ENCODE measurements at regions not wholly inside any gene's neighbourhood (a gene's known extent, or its start where the extent isn't known, plus 50 kb on each side); places are given as distances from the start of the nearest gene placed in this dataset.
A peak's percentile ranks its signal among the peaks of the same experiment; 100 is the strongest.
"Not testable (repeated sequence)": the region's sequence is repeated elsewhere in the genome, so short reads cannot be mapped to it uniquely, and the experiment has no call there.

DNA sequence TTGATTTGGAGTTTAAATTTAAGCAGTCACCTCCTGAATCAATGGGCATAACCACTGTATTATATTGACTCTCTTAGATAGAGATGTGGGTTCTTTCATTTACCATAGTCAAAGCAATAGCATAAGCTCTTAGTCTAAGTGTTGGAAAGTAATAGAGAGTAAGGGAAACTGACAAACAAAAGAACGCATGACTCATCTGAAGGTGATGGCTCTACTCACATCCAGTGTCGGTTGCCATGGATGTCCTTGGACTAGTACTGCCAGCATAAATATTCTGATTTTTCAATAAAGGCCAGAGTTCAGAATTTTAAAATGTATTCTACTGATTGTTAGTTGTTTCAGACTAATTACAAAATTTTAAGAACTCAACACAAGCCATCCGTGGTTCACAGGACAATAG is 444.9 kb upstream of the DDI1 start:
- no peak overlapping the region for H3K27ac Mint-ChIP-seq
- no peak for DNase-seq

DNA sequence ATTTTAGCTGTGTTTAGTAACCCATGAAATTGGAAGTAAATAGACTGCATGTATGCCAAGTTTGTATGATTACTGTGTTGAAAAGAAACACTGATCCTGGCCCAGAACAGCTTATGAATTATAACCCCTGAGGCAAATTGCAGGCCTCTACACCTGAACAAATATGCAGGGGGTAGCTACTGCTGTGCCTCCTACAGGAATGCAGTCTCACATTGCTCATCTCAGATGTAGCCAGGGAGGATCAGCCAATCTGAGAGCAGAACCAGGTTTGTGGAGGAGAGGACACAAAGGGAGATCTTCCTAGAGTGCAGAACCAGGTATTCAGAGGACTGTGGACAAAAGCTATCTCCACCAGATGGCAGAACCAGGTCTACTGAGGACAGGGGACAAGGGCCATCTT is 442.2 kb upstream of the DDI1 start:
- no peak overlapping the region for H3K27ac Mint-ChIP-seq
- DNase-seq = no peak
- peaks cover 4% of the 10 kb centered on the region for H3K27me3 Mint-ChIP-seq
- no peaks in the 10 kb centered on the region for H3K4me1 Mint-ChIP-seq
- ChIA-PET POLR2A (no interaction called here), CTCF (no interaction called here)
- no peaks in the 10 kb centered on the region for H3K9me3 Mint-ChIP-seq
- no peak overlapping the region for H3K4me3 Mint-ChIP-seq
- no peaks in the 10 kb centered on the region for H3K36me3 Mint-ChIP-seq (ENCODE audit: low read depth)

More for the DNA sequence above, 444.9 kb upstream of the DDI1 start:
- H3K4me3 Mint-ChIP-seq = no peak overlapping the region
- H3K27me3 Mint-ChIP-seq = no peaks in the 10 kb centered on the region
- no peaks in the 10 kb centered on the region for H3K9me3 Mint-ChIP-seq
- no peaks in the 10 kb centered on the region for H3K36me3 Mint-ChIP-seq (ENCODE audit: low read depth)
- ChIA-PET POLR2A (no interaction called here), CTCF (no interaction called here)
- H3K4me1 Mint-ChIP-seq = no peaks in the 10 kb centered on the region

DNA sequence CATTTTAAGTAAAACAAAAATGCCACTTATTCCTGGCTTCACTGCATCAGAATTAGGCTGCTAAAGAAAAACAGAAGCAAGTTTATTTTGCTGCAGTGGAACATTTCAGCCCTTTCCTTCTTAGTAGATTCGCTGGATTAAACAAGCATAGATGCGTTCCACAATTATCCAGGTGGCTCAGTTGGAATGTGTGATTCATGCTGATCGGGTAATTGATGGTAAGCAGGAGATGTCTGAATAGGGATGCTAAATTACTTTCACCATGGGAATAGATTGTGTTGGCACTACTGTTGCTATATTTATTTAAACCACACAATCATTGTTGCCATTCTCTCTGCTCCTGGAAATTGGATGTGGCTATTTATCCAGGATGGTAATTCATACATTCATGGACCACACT is 440.1 kb upstream of the DDI1 start:
- H3K4me3 Mint-ChIP-seq = no peak overlapping the region
- ChIA-PET CTCF (no interaction called here), POLR2A (no interaction called here)
- no peaks in the 10 kb centered on the region for H3K9me3 Mint-ChIP-seq
- H3K27me3 Mint-ChIP-seq = peaks cover 5% of the 10 kb centered on the region
- DNase-seq = no peak
- no peaks in the 10 kb centered on the region for H3K4me1 Mint-ChIP-seq
- no peak overlapping the region for H3K27ac Mint-ChIP-seq
- H3K36me3 Mint-ChIP-seq (ENCODE audit: low read depth) = no peaks in the 10 kb centered on the region

DNA sequence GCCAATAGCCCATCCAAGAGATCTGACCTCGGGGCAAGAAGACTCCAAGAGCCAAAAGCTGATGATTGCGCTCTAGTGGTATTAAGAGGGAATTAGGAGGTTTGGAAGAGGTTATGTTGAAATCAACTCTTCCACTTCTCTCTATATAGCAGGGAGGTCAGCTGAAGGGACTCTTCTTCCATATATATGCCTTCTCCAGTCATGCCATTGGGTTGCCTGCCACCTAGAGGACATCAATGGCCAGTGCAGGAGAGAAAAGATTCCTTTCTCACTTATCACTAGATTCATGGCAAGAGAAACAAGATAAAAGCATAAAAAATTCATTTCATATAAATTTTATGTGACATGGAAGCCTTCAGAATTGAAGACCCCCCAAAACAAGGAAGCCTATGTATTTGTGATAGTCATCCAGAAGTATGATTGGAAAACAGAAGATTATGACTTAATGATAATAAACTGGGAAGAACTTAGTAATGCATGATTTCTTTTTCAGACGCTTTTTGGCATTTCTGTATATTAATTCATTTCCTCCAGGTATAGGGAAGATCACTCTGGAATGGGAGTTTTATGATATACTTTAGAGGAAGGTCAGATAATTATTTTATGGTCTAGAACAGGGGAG is 435.1 kb upstream of the DDI1 start:
- Mint-ChIP-seq H3K9me3 (no peaks in the 10 kb centered on the region), H3K27ac (no peak overlapping the region), H3K4me1 (no peaks in the 10 kb centered on the region), H3K27me3 (peaks cover 8% of the 10 kb centered on the region), H3K4me3 (no peak overlapping the region), H3K36me3 (ENCODE audit: low read depth) (no peaks in the 10 kb centered on the region)
- ChIA-PET POLR2A (no interaction called here), CTCF (interaction anchor here (0.7 to 1.0 kb wide), 4 partner anchors 23 to 566 kb away, joined by 3 read pairs; no protein-coding TSS in a partner anchor)
- DNase-seq = peak; percentile 35

DNA sequence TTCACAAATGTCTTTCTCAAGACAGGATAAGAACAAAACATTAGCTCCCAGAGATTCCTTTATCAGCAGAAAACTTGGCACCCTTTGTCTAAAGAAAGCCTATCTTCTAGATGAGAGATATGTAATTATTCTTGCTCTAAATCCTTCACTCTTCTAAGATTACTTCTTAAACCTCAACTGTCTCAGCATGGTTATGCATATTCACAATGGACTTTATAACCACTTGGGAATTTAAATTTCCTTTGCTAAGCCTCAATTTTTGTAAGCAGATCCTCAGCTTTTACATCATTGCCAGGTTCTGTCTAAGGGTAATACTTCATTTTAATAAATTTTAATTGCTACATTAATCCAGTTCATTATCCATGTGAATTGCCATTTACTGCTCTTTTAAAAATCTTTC is 433.6 kb upstream of the DDI1 start:
- H3K27me3 Mint-ChIP-seq = peaks cover 8% of the 10 kb centered on the region
- H3K4me3 Mint-ChIP-seq = no peak overlapping the region
- H3K36me3 Mint-ChIP-seq (ENCODE audit: low read depth) = no peaks in the 10 kb centered on the region
- ChIA-PET CTCF (interaction anchor here (1.3 kb wide), 1 partner anchor 8 kb away, joined by 3 read pairs; no protein-coding TSS in a partner anchor), POLR2A (no interaction called here)
- no peak for DNase-seq
- H3K27ac Mint-ChIP-seq = no peak overlapping the region
- H3K4me1 Mint-ChIP-seq = no peaks in the 10 kb centered on the region
- H3K9me3 Mint-ChIP-seq = no peaks in the 10 kb centered on the region

DNA sequence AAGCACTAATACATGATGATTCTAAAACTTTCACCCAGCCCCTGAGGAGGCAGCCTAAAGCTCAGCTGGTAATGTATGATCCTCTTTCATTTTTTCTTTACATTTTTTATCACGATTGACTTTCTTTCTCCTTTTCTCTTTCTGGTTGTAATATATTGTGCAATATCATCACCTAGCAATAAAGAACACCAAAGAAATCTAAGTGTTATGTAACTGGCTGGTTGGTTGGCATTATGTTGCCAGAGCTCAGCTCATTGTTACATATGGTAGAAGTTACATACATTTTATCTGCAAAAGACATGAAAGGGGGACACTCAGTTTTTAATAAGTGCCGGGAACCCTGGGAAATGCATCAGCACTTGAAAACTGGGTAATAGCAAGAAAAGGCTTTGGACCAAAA is 432.1 kb upstream of the DDI1 start:
- no peaks in the 10 kb centered on the region for H3K9me3 Mint-ChIP-seq
- peaks cover 6% of the 10 kb centered on the region for H3K27me3 Mint-ChIP-seq
- CTCF ChIA-PET = interaction anchor here (1.0 kb wide), 1 partner anchor 18 kb away, joined by 3 read pairs; no protein-coding TSS in a partner anchor
- no peak overlapping the region for H3K27ac Mint-ChIP-seq
- POLR2A ChIA-PET = no interaction called here
- no peak overlapping the region for H3K4me3 Mint-ChIP-seq
- DNase-seq = no peak
- H3K36me3 Mint-ChIP-seq (ENCODE audit: low read depth) = no peaks in the 10 kb centered on the region
- H3K4me1 Mint-ChIP-seq = no peaks in the 10 kb centered on the region

DNA sequence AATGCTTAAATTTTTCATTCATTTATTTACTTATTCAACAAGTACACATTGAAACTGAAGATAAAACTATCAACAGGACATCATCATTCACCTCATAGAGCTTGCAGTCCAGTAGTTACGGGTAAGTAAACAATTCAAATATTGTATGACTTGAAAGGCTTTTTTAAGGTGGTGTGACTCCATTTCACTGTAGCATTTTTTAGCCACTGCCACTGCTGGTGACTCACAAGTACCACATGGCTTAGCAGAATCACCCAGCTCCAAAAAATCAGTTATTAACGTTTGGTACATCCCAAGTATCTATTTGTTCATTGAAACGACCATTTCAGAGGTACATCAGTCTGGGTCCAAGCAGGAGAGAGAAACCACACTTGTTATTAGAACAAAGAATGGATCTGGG is 427.9 kb upstream of the DDI1 start:
- Mint-ChIP-seq H3K27me3 (peaks cover 2% of the 10 kb centered on the region), H3K4me3 (no peak overlapping the region), H3K27ac (no peak overlapping the region), H3K36me3 (ENCODE audit: low read depth) (no peaks in the 10 kb centered on the region), H3K9me3 (no peaks in the 10 kb centered on the region), H3K4me1 (no peaks in the 10 kb centered on the region)
- CTCF ChIA-PET = interaction anchor here (1.5 kb wide), 1 partner anchor 8 kb away, joined by 6 read pairs; no protein-coding TSS in a partner anchor
- POLR2A ChIA-PET = no interaction called here
- no peak for DNase-seq

DNA sequence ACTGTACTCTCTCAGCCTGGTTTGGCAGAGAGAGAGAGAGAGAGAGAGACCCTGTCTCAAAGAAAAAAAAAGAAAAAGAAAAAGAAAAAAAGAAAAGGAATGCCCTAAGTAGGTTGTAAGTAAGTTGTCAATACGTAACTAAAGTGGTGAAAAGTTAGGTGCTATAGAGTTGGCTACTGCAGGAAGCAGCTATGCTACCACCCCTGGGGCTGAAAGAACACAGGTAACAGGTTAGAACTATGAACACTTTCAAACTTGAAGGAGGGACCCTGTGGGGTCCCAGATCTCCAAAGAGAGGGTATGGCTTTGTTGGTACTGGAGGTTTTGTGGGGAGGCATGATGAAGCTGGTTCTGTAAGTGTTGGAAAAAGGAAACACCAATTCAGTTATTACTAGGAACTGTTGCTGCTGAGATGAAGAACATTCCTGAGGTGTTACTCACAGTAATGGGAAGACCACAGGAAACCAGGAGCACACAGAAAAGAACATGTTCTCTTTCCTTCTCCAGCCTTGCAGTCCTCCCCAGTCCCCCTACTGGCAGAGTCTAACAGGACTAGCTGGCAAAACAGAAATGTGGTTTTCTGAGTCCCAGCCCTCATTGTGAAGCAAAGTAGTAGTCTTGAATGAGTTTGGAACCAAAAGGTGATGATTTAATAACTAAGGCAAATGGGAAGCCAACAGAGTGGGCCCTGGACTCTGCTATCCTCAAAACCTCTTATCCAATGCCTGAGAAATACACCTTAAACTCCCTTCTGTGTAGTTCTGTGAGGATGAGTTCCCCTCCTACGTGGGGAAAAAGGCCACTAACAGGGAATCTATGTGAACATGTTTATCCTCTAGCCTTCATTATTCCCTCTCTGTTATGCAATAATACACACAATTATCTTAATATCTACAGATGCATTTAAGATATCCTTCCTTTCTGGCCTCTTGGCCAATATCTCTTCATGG is 427.0 kb upstream of the DDI1 start:
- ChIA-PET CTCF (interaction anchor here (1.5 kb wide), 1 partner anchor 9 kb away, joined by 6 read pairs; no protein-coding TSS in a partner anchor), POLR2A (no interaction called here)
- H3K36me3 Mint-ChIP-seq (ENCODE audit: low read depth) = no peaks in the 10 kb centered on the region
- H3K27ac Mint-ChIP-seq = no peak overlapping the region
- H3K9me3 Mint-ChIP-seq = no peaks in the 10 kb centered on the region
- H3K27me3 Mint-ChIP-seq = peaks cover 7% of the 10 kb centered on the region
- H3K4me3 Mint-ChIP-seq = no peak overlapping the region
- H3K4me1 Mint-ChIP-seq = no peaks in the 10 kb centered on the region
- DNase-seq = no peak

DNA sequence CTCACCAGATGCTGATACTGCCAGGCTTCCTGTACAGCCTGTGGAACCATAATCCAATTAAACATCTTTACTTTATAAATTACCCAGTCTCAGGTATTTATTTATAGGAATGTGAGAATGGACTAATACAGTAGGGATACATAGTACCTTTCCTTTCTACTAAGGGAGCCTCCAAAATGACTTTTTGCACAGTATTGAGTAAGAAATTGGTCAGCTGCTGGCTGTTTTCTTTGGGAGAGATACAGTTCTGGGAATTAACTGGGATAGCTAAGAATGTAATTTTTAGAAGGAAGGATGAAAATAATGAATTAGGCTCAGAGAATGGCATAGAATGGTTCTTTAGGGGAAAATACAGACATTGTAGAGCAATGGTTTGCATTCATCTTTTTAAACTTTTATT is 426.0 kb upstream of the DDI1 start:
- POLR2A ChIA-PET = no interaction called here
- Mint-ChIP-seq H3K27me3 (peaks cover 7% of the 10 kb centered on the region), H3K4me1 (no peaks in the 10 kb centered on the region), H3K27ac (no peak overlapping the region), H3K9me3 (no peaks in the 10 kb centered on the region), H3K4me3 (no peak overlapping the region), H3K36me3 (ENCODE audit: low read depth) (no peaks in the 10 kb centered on the region)
- CTCF ChIA-PET = interaction anchor here (1.3 kb wide), 1 partner anchor 8 kb away, joined by 3 read pairs; no protein-coding TSS in a partner anchor
- no peak for DNase-seq

DNA sequence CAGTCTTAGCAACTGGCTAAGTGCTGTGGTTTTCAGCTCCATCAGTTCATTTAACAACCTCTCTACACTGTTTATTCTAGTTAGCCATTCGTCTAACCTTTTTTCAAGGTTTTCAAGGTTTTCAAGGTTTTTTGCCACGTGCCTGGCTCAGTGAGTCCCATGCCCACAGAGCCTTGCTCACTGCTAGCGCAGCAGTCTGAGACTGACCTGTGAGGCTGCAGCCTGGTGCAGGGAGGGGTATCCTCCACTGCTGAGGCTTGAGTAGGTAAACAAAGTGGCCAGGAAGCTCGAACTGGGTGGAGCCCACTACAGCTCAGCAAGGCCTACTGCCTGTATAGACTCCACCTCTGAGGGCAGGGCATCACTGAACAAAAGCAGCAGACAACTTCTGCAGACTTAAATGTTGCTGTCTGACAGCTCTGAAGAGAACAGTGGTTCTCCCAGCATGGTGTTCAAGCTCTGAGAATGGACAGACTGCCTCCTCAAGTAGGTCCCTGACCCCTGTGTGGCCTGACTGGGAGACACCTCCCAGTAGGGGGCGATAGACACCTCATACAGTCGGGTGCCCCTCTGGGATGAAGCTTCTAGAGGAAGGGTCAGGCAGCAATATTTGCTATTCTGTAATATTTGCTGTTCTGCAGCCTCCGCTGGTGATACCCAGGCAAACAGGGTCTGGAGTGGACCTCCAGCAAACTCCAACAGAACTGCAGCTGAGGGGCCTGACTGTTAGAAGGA is 424.7 kb upstream of the DDI1 start:
- H3K27me3 Mint-ChIP-seq; H3K27ac Mint-ChIP-seq; H3K4me1 Mint-ChIP-seq; H3K36me3 Mint-ChIP-seq (ENCODE audit: low read depth); DNase-seq; H3K9me3 Mint-ChIP-seq; H3K4me3 Mint-ChIP-seq; POLR2A ChIA-PET: not testable (repeated sequence)
- CTCF ChIA-PET = interaction anchor here (1.3 kb wide), 1 partner anchor 9 kb away, joined by 3 read pairs; no protein-coding TSS in a partner anchor

DNA sequence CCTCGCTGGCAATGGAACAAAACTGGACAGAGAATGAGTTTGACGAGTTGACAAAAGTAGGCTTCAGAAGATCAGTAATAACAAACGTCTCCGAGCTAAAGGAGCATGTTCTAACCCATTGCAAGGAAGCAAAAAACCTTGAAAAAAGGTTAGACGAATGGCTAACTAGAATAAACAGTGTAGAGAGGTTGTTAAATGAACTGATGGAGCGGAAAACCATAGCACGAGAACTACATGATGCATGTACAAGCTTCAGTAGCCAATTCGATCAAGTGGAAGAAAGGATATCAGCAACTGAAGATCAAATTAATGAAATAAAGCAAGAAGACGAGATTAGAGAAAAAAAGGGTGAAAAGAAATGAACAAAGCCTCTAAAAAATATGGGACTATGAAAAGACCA is 424.0 kb upstream of the DDI1 start:
- H3K36me3 Mint-ChIP-seq (ENCODE audit: low read depth); CTCF ChIA-PET: not testable (repeated sequence)

DNA sequence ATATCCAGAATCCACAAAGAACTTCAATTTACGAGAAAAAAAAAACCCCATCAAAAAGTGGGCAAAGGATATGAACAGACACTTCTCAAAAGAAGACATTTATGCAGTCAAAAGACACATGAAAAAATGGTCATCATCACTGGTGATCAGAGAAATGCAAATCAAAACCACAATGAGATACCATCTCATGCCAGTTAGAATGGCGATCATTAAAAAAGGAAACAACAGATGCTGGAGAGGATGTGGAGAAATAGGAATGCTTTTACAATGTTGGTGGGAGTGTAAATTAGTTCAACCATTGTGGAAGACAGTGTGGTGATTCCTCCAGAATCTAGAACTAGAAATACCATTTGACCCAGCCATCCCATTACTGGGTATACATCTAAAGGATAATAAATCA is 419.9 kb upstream of the DDI1 start:
- H3K9me3 Mint-ChIP-seq; H3K27me3 Mint-ChIP-seq; CTCF ChIA-PET; DNase-seq; POLR2A ChIA-PET; H3K36me3 Mint-ChIP-seq (ENCODE audit: low read depth); H3K27ac Mint-ChIP-seq; H3K4me1 Mint-ChIP-seq; H3K4me3 Mint-ChIP-seq: not testable (repeated sequence)

More for the DNA sequence above, 424.0 kb upstream of the DDI1 start:
- H3K4me1 Mint-ChIP-seq, DNase-seq, H3K9me3 Mint-ChIP-seq, POLR2A ChIA-PET, H3K27me3 Mint-ChIP-seq, H3K4me3 Mint-ChIP-seq, H3K27ac Mint-ChIP-seq: not testable (repeated sequence)

DNA sequence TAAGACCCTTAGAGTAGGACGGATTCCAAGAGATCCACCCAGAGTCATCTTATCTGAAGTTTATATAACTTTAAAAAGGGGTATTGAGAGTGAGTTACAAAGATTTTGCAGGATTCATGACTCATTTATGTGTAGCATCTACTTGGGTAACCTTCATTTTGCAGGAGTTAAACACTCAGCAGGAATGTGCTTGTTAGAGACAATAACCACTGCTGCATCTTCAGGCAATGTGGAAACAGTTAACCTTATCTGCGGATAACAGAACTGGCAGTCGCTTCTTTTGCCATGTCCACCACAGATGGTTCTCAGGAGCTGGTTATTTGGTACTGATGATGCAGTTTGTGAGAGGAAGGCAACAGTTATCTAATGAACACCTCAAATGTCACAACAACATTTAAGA is 417.9 kb upstream of the DDI1 start:
- DNase-seq = no peak
- Mint-ChIP-seq H3K27ac (no peak overlapping the region), H3K4me3 (no peak overlapping the region), H3K9me3 (no peaks in the 10 kb centered on the region), H3K4me1 (no peaks in the 10 kb centered on the region), H3K27me3 (peaks cover 4% of the 10 kb centered on the region), H3K36me3 (ENCODE audit: low read depth) (no peaks in the 10 kb centered on the region)
- CTCF ChIA-PET = interaction anchor here (0.7 kb wide), 1 partner anchor 296 kb away, joined by 3 read pairs; no protein-coding TSS in a partner anchor
- POLR2A ChIA-PET = no interaction called here
